ENCODE measurements at regions not wholly inside any gene's neighbourhood (a gene's known extent, or its start where the extent isn't known, plus 50 kb on each side); places are given as distances from the start of the nearest gene placed in this dataset.

DNA sequence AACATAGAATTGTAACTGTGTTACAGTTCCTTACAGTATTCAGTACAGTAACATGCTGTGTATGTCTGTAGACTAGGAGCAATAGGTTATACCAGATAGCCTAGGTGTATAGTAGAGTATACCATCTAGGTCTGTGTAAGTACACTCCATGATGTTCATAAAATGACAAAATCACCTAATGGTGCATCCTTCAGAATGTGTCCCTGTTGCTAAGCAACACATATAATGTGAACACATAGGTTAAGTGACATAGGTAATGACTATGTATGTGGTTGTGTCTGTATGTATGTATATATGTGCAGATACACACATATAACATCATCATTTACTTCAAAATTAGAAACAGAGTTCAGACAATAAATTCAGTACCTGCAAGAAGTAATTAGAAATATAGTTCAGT, 146.8 kb upstream of the GAP43 start:
- TF ChIP-seq CTCF (IDR thresholded peaks at IDR 0.05) (no peak), POLR2A (IDR thresholded peaks at IDR 0.05) (no peak)
